ENCODE measurements at regions not wholly inside any gene's neighbourhood (a gene's known extent, or its start where the extent isn't known, plus 50 kb on each side); places are given as distances from the start of the nearest gene placed in this dataset.
A peak's percentile ranks its signal among the peaks of the same experiment; 100 is the strongest.

- intact Hi-C loops (cut with micrococcal nuclease): loop anchor here (2.0 kb wide), 1 partner anchor 21 kb away; no protein-coding TSS in a partner anchor
- Histone ChIP-seq H3K36me3 (ENCODE audit: control insufficient read depth in 1 of 2, insufficient read depth in 2 of 2, low read length in 2 of 2) (no peaks in the 10 kb centered on the region), H2AFZ (ENCODE audit: low read depth, low read length, poor library complexity, severe bottlenecking) (peak overlapping the region; percentile 49), H3K27me3 (ENCODE audit: insufficient read depth, low read length) (no peaks in the 10 kb centered on the region), H3K4me2 (ENCODE audit: low read length) (peak overlapping the region; percentile 41), H3K4me1 (ENCODE audit: control insufficient read depth in 1 of 2, insufficient read depth in 2 of 2, low read length in 2 of 2) (peaks cover 0 to 10% of the 10 kb centered on the region in 2 experiments; a peak in 2 of 4 replicates), H3K79me2 (ENCODE audit: insufficient read depth, low read length) (no peaks in the 10 kb centered on the region), H3K27ac (ENCODE audit: low read depth, low read length) (no peak overlapping the region), H3K4me3 (replicated peaks in 1 of 2; ENCODE audit: low read depth in 1 of 2, low read length in 2 of 2) (no peak overlapping the region), H3K9me3 (ENCODE audit: control insufficient read depth in 1 of 2, insufficient read depth in 1 of 2, low read depth in 1 of 2, low read length in 2 of 2) (no peaks in the 10 kb centered on the region), H3K9ac (ENCODE audit: low read length) (no peak overlapping the region), H3K9me2 (ENCODE audit: insufficient read depth) (no peaks in the 10 kb centered on the region), H4K20me1 (ENCODE audit: insufficient read depth) (no peaks in the 10 kb centered on the region)
- BruUV-seq (replicated peaks): no TSS peak
- RAD21 ChIA-PET (ENCODE audit: low non-redundant PET in 1 of 2, low total read pairs in 2 of 2, uncharacterized antibody in 2 of 2, unreplicated experiment in 2 of 2): interaction anchor here in 1 of 2 experiments (0.6 kb wide), 1 partner anchor 23 kb away, joined by 3 read pairs; no protein-coding TSS in a partner anchor
- DNase-seq (ENCODE audit: low read depth, low spot score) (peak; percentile 41), ATAC-seq (peak; percentile 97)
- no peak for TF ChIP-seq ZFX (IDR thresholded peaks at IDR 0.05)
- no peak for TF ChIP-seq SIN3A (IDR thresholded peaks at IDR 0.05; ENCODE audit: low read depth)
- TF ChIP-seq YY1 (IDR thresholded peaks at IDR 0.05; ENCODE audit: extremely low read depth, insufficient replicate concordance, low read depth, low read length): no peak
- TF ChIP-seq, protein P1, sequence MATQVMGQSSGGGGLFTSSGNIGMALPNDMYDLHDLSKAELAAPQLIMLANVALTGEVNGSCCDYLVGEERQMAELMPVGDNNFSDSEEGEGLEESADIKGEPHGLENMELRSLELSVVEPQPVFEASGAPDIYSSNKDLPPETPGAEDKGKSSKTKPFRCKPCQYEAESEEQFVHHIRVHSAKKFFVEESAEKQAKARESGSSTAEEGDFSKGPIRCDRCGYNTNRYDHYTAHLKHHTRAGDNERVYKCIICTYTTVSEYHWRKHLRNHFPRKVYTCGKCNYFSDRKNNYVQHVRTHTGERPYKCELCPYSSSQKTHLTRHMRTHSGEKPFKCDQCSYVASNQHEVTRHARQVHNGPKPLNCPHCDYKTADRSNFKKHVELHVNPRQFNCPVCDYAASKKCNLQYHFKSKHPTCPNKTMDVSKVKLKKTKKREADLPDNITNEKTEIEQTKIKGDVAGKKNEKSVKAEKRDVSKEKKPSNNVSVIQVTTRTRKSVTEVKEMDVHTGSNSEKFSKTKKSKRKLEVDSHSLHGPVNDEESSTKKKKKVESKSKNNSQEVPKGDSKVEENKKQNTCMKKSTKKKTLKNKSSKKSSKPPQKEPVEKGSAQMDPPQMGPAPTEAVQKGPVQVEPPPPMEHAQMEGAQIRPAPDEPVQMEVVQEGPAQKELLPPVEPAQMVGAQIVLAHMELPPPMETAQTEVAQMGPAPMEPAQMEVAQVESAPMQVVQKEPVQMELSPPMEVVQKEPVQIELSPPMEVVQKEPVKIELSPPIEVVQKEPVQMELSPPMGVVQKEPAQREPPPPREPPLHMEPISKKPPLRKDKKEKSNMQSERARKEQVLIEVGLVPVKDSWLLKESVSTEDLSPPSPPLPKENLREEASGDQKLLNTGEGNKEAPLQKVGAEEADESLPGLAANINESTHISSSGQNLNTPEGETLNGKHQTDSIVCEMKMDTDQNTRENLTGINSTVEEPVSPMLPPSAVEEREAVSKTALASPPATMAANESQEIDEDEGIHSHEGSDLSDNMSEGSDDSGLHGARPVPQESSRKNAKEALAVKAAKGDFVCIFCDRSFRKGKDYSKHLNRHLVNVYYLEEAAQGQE (IDR thresholded peaks at IDR 0.05; ENCODE audit: low read depth): no peak
- TF ChIP-seq POLR2A (IDR thresholded peaks at IDR 0.05; ENCODE audit: borderline replicate concordance, extremely low read depth, insufficient read depth, insufficient read length): no peak
- no peak for TF ChIP-seq FOSL1 (IDR thresholded peaks at IDR 0.05; ENCODE audit: low read depth)
- TF ChIP-seq RAD21 (IDR thresholded peaks at IDR 0.05; ENCODE audit: low read depth): peak; percentile 71
- TF ChIP-seq JUND (IDR thresholded peaks at IDR 0.05): no peak
- TF ChIP-seq CTCF (IDR thresholded peaks at IDR 0.05 in 2 of 3, conservative IDR thresholded peaks at IDR 0.05 in 1 of 3; ENCODE audit: borderline replicate concordance in 1 of 3, insufficient read depth in 1 of 3, low read depth in 2 of 3, low read length in 2 of 3): peak; percentile 70 to 85 (median 77)
- TF ChIP-seq, protein P2, sequence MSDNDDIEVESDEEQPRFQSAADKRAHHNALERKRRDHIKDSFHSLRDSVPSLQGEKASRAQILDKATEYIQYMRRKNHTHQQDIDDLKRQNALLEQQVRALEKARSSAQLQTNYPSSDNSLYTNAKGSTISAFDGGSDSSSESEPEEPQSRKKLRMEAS (IDR thresholded peaks at IDR 0.05): no peak
- no peak for TF ChIP-seq EGR1 (IDR thresholded peaks at IDR 0.05; ENCODE audit: low read depth)
- TF ChIP-seq TCF7L2 (IDR thresholded peaks at IDR 0.05; ENCODE audit: borderline replicate concordance, extremely low read depth, insufficient read depth, insufficient read length): no peak
- TF ChIP-seq CBX3 (IDR thresholded peaks at IDR 0.05; ENCODE audit: low read depth): 0 out of 2 replicates have a peak, but pooled peaks have one; percentile 38
- 0 out of 2 replicates have a peak, but pooled peaks have one; percentile 42 for TF ChIP-seq CEBPB (IDR thresholded peaks at IDR 0.05; ENCODE audit: low read depth)
- no peak for TF ChIP-seq ATF3 (IDR thresholded peaks at IDR 0.05)
- TF ChIP-seq, protein P3, sequence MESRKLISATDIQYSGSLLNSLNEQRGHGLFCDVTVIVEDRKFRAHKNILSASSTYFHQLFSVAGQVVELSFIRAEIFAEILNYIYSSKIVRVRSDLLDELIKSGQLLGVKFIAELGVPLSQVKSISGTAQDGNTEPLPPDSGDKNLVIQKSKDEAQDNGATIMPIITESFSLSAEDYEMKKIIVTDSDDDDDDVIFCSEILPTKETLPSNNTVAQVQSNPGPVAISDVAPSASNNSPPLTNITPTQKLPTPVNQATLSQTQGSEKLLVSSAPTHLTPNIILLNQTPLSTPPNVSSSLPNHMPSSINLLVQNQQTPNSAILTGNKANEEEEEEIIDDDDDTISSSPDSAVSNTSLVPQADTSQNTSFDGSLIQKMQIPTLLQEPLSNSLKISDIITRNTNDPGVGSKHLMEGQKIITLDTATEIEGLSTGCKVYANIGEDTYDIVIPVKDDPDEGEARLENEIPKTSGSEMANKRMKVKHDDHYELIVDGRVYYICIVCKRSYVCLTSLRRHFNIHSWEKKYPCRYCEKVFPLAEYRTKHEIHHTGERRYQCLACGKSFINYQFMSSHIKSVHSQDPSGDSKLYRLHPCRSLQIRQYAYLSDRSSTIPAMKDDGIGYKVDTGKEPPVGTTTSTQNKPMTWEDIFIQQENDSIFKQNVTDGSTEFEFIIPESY (IDR thresholded peaks at IDR 0.05; ENCODE audit: extremely low read depth, insufficient replicate concordance, low read length): no peak
- CTCF ChIA-PET: interaction anchor here (0.6 to 4.9 kb wide), 24 partner anchors 9 to 324 kb away, joined by 3 to 29 read pairs (median 5); no protein-coding TSS in a partner anchor
- POLR2A ChIA-PET: interaction anchor here (1.0 kb wide), 1 partner anchor 37 kb away, joined by 3 read pairs; no protein-coding TSS in a partner anchor
Observed at GRCh38 chr7:142459551-142459963, 201.7 kb upstream of the PRSS58 start.

All from HCT116 (cell line).